Hematopoietic multipotent progenitor cell treated with erythropoietin and hydrocortisone succinate and interleukin-3 and kit ligand, for 4 days (in vitro differentiated cells): ENCODE measurements at regions not wholly inside any gene's neighbourhood (a gene's known extent, or its start where the extent isn't known, plus 50 kb on each side); places are given as distances from the start of the nearest gene placed in this dataset.

Source experiments
- DNase-seq: peaks from one replicate; pipeline ENCODE4 v3.0.0-alpha.2; 2015

- no peak for DNase-seq
Measured at GRCh38 chr7:51732951-51733350, 416.3 kb upstream of the COBL start.

GRCh38 chr7:51732116-51732515 is 415.5 kb upstream of the COBL start:
- no peak for DNase-seq

- no peak for DNase-seq
Measured at GRCh38 chr7:51731075-51731474, 414.5 kb upstream of the COBL start.

DNA sequence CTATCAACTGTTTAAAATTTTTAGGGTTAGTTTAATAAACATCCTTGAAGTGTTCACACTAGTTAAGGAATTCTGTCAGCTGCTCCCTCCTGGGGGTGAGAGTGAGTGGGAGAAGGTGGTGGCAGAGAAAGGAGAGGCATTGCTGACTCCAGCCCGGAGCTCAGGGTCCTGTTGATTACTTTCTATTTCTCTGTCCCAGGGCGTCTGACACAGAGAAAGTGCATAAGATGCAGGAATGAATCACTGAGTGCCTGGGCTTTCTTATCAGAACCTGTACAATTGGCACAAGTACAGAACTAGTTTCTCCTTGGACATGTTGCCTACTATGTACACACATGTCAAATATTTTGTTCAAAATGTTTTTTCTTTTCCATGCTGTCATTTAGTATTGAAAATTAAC is 410.8 kb upstream of the COBL start:
- no peak for DNase-seq

DNA sequence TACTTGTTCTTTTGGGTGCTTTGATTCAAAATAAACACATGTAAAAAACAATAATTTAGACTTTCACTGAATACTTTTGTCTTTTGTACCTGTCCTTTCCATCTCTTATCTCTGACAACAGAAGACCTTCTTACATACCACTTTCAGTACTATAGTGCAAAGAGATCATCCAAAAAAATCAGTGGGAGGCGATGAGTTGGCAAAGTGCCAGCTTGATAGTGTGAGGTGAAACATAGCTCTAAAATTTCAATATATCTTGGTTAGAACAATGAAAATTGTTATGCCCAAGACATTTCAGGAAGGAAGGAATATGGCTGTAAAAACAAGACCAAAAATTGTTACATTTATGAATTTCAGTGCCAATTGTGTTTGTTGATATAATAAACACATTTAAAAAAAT is 390.2 kb upstream of the COBL start:
- DNase-seq, result no peak

GRCh38 chr7:51705701-51706100 is 389.1 kb upstream of the COBL start:
- no peak for DNase-seq

DNA sequence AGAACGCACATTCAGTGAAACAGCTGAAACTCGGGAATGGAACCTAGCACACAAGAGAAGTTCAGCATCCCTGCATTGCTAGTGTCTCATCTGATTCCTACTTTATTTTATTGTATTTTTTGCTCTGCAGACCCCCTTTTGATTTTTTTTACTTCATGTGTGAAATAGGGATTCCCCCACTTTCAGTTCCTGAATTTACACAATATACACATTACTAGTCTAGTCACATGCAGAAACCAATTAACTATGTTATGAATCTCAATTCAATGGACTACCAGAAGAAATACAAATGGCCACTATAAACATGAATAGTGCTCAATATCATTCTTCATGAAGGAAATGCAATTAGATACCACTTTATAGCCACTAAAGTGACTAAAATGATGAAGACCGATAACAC is 386.1 kb upstream of the COBL start:
- DNase-seq, result no peak

DNA sequence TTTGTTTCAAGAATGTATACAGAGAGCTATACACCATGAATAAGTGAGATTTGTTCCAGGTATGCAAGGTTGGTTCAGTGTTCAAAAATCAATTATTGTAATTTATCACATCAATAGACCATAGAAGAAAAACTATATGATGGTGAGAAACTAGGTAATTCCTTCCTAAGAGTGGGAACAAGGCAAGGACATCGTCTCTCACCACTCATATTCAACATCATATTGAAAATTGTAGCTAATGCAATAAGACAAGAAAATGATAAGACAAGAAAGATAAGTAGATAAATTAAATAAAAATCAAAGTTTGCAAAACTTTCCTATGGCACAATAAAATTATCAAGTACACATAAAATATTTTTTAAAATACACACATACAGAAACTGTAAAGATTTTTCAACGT is 385.3 kb upstream of the COBL start:
- no peak for DNase-seq

GRCh38 chr7:51700593-51701215 is 384.1 kb upstream of the COBL start:
- DNase-seq, result no peak

- no peak for DNase-seq
Measured at GRCh38 chr7:51693258-51693657, 376.6 kb upstream of the COBL start.

GRCh38 chr7:51689547-51689946 is 372.9 kb upstream of the COBL start:
- no peak for DNase-seq

GRCh38 chr7:51685794-51686193 is 369.2 kb upstream of the COBL start:
- no peak for DNase-seq

DNA sequence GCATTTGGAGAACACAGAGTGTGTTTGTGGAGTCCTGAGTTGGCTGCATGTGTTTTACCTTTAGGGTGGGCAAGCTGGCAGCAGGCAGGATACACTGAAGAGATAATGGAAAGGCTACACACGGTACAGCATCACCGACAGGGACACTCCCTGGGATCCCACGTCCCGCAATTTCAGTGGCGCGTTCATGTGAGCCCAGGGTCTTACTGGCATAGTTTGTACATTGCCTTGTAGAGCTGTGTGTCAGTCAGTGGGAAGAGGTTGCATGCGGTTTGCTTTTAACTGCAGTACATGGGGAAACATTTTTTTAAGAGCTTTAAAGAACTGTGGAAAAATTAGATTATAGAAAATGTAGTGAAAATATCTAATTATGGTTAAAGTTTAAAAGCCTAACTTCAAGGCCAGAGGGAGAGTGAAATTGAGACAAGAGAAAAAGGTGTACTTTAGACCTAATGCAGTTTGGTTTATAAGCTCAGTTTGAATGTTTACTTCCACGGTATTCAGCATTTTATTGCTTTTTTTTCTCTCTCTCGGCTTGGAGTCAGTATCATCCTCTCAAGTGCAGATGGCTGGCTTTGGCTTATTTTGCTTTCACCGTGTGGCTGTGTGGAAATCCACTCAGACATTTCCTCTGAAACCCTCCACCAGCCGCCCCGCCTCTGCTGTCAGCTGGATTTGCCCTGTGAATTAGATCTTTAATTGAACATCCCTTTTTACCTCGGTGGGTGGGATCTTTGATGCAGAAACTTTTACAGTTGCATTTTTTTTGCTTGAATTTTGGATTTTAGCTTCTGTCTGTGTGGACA is 364.2 kb upstream of the COBL start:
- no peak for DNase-seq

GRCh38 chr7:51679358-51679757 is 362.7 kb upstream of the COBL start:
- DNase-seq, result no peak

DNA sequence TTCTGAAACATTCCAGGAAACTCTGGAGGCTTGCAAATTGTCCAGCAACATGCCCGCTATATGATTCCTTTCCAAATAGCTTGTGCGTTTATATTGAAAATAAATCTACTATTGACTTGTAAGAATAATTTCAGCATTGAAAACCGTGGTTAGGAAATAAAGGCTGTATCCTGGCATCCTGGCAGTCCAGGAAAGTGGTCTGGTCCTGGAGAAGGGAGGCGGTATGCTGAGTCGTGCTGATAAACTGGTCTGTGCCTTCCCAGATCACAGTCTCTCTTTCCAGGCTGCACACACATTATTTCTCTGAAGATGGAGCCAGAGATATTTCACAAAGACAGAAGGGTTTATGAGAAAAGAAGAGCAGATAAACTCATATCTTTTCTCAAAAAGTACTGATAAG is 350.1 kb upstream of the COBL start:
- DNase-seq, result no peak

GRCh38 chr7:51666266-51666665 is 349.7 kb upstream of the COBL start:
- no peak for DNase-seq

DNA sequence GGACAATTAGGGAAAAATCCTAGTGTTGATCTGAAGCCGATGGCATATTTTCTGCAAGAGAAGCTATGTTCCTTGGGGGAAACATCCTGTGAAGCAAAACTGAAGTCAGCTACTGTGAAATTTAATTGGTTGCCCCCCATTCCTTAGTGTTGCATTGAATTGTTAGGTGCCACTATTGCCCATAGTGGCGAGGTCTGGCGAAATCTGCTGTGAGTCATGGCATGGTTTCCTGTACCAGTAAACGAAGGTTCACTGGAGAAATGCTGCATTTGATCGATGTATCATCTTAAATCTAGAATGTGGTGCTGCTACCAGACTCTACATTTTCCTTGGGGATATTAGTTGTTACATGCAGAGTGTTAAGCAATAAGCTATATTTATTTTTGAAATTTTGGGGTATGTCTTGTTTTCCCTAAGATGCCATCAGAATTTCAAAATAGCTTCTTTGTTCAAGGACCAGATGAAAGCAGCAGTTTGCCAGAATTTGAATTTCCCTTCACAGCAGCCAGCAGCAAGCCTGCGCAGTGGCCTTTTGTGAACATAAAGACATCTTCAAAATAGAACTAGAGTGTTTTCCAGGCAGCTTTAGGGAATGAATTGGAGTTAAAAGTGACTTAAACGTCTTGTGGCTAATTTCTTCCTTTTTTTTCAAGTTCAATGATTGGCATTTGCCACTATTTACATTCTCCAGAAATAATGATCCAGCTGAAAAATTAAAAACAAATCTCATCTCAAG is 348.6 kb upstream of the COBL start:
- no peak for DNase-seq

GRCh38 chr7:51660516-51660915 is 343.9 kb upstream of the COBL start:
- no peak for DNase-seq

DNA sequence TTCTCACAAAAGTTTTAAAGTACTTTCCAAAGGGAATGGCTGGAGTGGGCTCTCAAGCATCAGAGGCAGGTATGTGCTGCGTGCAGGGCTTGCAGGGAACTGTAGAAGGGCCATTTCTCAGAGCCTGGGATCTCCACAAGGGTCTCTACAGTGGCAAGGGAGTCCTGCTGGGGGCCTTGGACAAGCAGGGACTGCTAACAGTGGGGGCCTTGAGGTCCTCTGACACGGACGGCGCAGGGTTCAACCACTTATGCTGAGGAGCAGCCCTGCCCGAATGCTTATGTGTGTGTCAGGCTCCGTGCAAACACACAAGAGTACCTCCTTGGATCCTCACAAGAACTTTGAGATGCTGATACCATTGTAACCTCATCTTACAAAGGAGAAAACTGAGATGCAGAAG is 342.1 kb upstream of the COBL start:
- no peak for DNase-seq

GRCh38 chr7:51647931-51648351 is 331.3 kb upstream of the COBL start:
- DNase-seq, result no peak

GRCh38 chr7:51647486-51647885 is 330.9 kb upstream of the COBL start:
- DNase-seq, result no peak

- no peak for DNase-seq
Measured at GRCh38 chr7:51645702-51646298, 329.2 kb upstream of the COBL start.

DNA sequence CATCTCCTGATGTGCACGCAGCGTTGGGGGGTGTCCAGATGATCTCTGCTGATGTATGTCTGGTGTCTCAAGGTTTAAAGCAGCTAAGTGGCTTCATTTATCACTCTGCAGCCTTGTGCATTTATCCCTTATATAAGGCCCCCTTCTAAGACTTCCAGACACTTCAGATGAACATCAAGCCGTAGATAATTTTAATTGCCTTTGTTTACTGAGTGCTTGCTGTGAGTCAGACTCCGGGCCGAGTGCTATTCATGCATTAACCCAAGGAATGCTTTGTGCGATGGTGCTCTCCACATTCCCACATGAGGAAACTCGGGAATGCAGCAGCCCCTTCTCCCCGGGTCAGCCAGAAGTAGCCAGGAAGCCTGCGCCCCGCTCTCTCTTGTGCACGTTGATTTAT is 328.6 kb upstream of the COBL start:
- no peak for DNase-seq

DNA sequence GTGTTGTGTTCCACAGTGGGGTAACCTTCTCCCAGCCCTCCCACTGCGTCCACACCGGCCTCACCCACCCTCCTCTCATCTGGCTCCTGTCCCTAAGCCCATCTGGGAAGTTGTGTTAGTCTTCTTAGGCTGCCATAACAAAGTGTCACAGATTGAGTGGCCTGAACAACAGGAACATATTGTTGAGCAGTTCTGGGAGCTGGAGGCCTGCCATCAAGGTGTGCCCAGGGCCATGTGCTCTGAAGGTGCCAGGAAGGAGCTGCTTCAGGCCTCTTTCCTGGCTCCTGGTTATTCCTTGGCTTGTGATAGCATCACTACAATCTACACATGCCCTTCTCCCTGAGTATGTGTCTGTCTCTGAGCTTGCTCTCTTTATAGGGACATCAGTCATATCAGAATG is 327.6 kb upstream of the COBL start:
- DNase-seq, result no peak
